ENCODE measurements at regions not wholly inside any gene's neighbourhood (a gene's known extent, or its start where the extent isn't known, plus 50 kb on each side); places are given as distances from the start of the nearest gene placed in this dataset.

- TF ChIP-seq CTCF (IDR thresholded peaks at IDR 0.05; ENCODE audit: low read length) (no peak), EZH2phosphoT487 (IDR thresholded peaks at IDR 0.05; ENCODE audit: low read length) (no peak)
These were observed 92.8 kb upstream of the SEMA6D start for GRCh38 chr15:47624503-47624902.

Measured in MM.1S (cell line).